ENCODE measurements at regions not wholly inside any gene's neighbourhood (a gene's known extent, or its start where the extent isn't known, plus 50 kb on each side); places are given as distances from the start of the nearest gene placed in this dataset.

DNA sequence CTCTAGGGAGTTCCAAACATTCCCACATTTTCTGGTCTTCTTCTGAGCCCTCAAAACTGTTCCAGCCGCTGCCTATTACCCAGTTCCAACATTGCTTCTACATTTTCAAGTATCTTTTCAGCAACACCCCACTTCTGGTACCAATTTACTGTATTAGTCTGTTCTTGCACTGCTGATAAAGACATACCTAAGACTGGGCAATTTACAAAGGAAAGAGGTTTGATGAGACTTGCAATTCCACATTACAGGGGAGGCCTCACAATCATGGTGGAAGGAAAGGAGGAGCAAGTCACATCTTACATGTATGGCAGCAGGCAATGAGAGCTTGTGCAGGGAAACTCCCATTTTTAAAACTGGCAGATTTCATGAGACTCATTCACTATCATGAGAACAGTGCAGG lies 629.1 kb upstream of the NR2F2 start:
- TF ChIP-seq, protein P1, sequence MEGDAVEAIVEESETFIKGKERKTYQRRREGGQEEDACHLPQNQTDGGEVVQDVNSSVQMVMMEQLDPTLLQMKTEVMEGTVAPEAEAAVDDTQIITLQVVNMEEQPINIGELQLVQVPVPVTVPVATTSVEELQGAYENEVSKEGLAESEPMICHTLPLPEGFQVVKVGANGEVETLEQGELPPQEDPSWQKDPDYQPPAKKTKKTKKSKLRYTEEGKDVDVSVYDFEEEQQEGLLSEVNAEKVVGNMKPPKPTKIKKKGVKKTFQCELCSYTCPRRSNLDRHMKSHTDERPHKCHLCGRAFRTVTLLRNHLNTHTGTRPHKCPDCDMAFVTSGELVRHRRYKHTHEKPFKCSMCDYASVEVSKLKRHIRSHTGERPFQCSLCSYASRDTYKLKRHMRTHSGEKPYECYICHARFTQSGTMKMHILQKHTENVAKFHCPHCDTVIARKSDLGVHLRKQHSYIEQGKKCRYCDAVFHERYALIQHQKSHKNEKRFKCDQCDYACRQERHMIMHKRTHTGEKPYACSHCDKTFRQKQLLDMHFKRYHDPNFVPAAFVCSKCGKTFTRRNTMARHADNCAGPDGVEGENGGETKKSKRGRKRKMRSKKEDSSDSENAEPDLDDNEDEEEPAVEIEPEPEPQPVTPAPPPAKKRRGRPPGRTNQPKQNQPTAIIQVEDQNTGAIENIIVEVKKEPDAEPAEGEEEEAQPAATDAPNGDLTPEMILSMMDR (IDR thresholded peaks at IDR 0.05): no peak
- no peak for TF ChIP-seq POLR2A (IDR thresholded peaks at IDR 0.05)
- Histone ChIP-seq H3K4me3 (no peak overlapping the region), H3K27me3 (no peaks in the 10 kb centered on the region), H3K4me1 (no peaks in the 10 kb centered on the region), H3K36me3 (no peaks in the 10 kb centered on the region), H3K27ac (no peak overlapping the region), H3K9me3 (peaks cover 0 to 29% (median 14%) of the 10 kb centered on the region in 3 donors)
- 44 to 82% methylated on average over 1 of the region's 1 CpG for WGBS, 2 donors
- no peak for DNase-seq
- intact Hi-C loops (cut with DNase I): no loop called here

DNA sequence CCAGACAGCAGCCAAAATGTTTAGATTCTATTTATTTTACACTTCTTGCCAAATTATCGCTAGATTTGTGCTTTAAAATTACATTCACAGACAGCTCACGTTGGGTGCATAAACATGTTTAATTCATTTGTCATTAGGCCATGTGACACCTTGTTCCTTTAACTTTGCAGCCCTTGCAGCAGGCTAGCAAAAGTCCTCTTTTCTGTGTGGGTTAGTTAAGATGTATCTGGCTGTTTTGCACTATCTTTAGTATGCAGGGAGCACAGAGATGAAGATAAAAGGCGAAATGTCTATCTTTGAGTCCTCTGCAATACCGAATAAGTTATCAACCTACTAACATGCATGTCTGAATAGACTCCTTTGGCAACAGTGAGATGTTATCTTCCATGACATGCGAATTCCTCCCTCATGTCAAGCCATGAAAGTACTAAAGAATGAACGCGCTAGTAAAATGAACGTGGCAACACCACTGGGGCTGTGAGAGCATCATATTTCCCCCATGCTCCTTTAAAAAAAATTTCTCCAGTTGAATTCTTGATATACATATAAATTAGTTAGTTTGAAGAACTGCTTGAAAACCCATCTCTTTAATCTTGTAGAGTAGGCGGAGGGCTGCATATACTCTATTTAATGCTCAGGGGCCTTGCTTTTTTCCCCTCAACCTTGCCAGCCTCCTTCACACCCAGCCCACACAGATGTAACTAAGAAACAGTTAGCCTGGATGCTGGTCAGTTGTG lies 620.4 kb upstream of the NR2F2 start:
- Histone ChIP-seq H3K9me3 (no peaks in the 10 kb centered on the region), H3K27me3 (no peaks in the 10 kb centered on the region), H3K36me3 (no peaks in the 10 kb centered on the region), H3K4me3 (no peak overlapping the region), H3K4me1 (no peaks in the 10 kb centered on the region), H3K27ac (no peak overlapping the region)
- TF ChIP-seq, protein P1 (IDR thresholded peaks at IDR 0.05): no peak
- TF ChIP-seq POLR2A (IDR thresholded peaks at IDR 0.05): no peak
- WGBS, 2 donors: 69 to 80% methylated on average over 9 of the region's 9 CpGs
- intact Hi-C loops (cut with DNase I): no loop called here
- DNase-seq: no peak

DNA sequence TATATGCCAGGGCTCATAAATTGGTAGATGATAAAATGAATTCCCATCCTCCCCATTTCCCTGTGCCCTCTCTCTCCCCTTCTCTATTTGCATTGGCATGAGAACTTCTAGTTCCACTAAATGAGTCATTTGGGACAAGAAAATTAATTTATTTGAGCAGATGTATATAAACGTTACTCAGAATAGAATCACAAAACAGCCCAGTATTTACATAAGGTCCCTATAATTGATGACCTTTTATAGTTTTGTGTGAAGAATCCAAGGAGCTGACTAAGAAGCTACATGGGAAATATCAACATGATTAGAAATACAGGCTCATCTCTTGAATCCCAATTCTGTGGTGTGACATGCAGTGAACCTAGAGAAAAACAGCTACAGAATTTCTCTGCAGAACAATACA lies 617.7 kb upstream of the NR2F2 start:
- intact Hi-C loops (cut with DNase I): no loop called here
- TF ChIP-seq, protein P1 (IDR thresholded peaks at IDR 0.05): no peak
- no peak for TF ChIP-seq POLR2A (IDR thresholded peaks at IDR 0.05)
- H3K4me1 ChIP-seq: no peaks in the 10 kb centered on the region
- H3K27me3 ChIP-seq: no peaks in the 10 kb centered on the region
- DNase-seq: no peak
- no peak overlapping the region for H3K27ac ChIP-seq
- H3K9me3 ChIP-seq: no peaks in the 10 kb centered on the region
- no peaks in the 10 kb centered on the region for H3K36me3 ChIP-seq
- no peak overlapping the region for H3K4me3 ChIP-seq
- 8 to 13% methylated on average over 1 of the region's 1 CpG for WGBS, 2 donors

DNA sequence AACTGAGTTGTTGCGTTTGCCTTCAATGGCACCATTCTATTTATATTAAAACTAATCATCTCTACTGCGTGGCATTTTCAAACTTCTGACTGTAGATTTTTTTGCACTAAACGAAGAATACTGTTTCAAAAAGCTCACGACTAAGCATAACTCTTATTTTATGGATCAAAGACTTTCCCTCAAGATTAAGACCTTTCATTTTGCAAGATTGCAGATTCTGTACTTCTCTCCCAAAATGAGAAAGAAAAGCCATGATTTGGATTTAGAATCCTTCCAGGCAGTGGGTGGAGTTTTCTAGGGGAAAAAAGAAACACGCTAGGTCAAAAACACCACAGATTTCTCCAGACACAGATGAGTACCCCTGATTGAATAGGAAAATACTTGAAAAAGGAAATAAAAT lies 617.2 kb upstream of the NR2F2 start:
- no peak for TF ChIP-seq POLR2A (IDR thresholded peaks at IDR 0.05)
- TF ChIP-seq, protein P1 (IDR thresholded peaks at IDR 0.05): no peak
- Histone ChIP-seq H3K27ac (no peak overlapping the region), H3K27me3 (no peaks in the 10 kb centered on the region), H3K9me3 (no peaks in the 10 kb centered on the region), H3K4me3 (no peak overlapping the region), H3K36me3 (no peaks in the 10 kb centered on the region), H3K4me1 (no peaks in the 10 kb centered on the region)
- WGBS, 2 donors: 56 to 63% methylated on average over 5 of the region's 5 CpGs
- intact Hi-C loops (cut with DNase I): no loop called here
- no peak for DNase-seq

DNA sequence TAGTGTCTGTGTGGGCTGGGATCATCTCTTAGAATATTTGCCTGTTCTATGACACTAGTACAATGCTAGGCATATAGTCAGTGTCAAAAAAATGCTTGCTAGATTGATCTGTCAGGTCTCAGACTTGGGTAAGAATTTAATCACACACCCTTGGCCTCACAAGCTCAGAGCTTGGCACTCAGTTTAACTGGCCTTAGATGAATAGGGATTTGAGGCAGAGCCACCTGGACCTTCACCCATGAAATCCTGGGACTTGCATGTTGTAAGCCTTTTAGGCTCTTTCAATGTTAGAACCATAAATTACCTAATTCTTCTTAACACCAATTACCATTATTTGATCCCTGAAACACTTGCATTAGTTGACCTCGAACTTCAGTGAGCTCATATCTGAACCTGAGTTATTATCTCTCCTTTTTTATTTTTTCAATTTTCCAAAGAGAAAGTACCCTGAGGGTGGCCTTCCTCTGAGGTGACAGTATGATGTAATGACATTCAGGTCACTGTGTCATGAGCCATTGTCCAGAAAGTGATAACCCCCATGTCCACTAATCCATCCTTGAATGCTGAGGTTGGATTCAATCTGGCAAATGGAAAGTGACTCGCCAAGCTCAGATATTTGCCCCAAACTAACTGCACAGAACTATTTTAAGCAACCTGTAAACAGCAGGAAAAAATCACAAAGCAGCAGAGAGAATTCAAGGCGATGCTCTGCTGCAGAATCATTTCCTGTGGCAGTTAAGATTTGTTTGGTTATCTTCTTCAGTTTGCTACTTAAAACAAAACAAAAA lies 615.2 kb upstream of the NR2F2 start:
- no peak overlapping the region for H3K27ac ChIP-seq
- no peaks in the 10 kb centered on the region for H3K27me3 ChIP-seq
- H3K36me3 ChIP-seq: no peaks in the 10 kb centered on the region
- H3K9me3 ChIP-seq: no peaks in the 10 kb centered on the region
- no peak for DNase-seq
- intact Hi-C loops (cut with DNase I): no loop called here
- WGBS, 2 donors: 51 to 54% methylated on average over 3 of the region's 3 CpGs
- TF ChIP-seq POLR2A (IDR thresholded peaks at IDR 0.05): no peak
- TF ChIP-seq, protein P1 (IDR thresholded peaks at IDR 0.05): no peak
- H3K4me1 ChIP-seq: no peaks in the 10 kb centered on the region
- H3K4me3 ChIP-seq: no peak overlapping the region
